Activated CD4-positive, alpha-beta T cell treated with anti-CD3 and anti-CD28 coated beads for 36 hours (primary cell): ENCODE measurements at regions not wholly inside any gene's neighbourhood (a gene's known extent, or its start where the extent isn't known, plus 50 kb on each side); places are given as distances from the start of the nearest gene placed in this dataset.
"Not testable (repeated sequence)": the region's sequence is repeated elsewhere in the genome, so short reads cannot be mapped to it uniquely, and the experiment has no call there.

ENCODE experiments used
- ATAC-seq: fragments of 200-7000 bp; cut with Tn5 transposase; one replicate; pipeline ENCODE4 v1.10.0; 2021; ENCODE audit warnings: mild to moderate bottlenecking, moderate library complexity
- CTCF ChIA-PET: fragments of 350-600 bp; sonication (Branson Sonifier 250); formaldehyde crosslinking; loops from one replicate; lab custom pipeline; 2021; ENCODE audit warnings: antibody characterized with exemption; lab: Charles Lee
- POLR2A ChIA-PET: fragments of 350-600 bp; sonication (Branson Sonifier 250); formaldehyde crosslinking; loops from one replicate; lab custom pipeline; 2021; ENCODE audit warnings: antibody characterized with exemption, inconsistent platforms; lab: Charles Lee
- DNase-seq: peaks from one replicate; pipeline ENCODE4 v3.0.0-alpha.2; 2020
- H3K27ac Mint-ChIP-seq: one replicate; pipeline ENCODE4 v1.8.0; 2021; ENCODE audit warnings: mixed read lengths
- H3K27me3 Mint-ChIP-seq: one replicate; pipeline ENCODE4 v1.8.0; 2021; ENCODE audit warnings: mixed read lengths
- H3K36me3 Mint-ChIP-seq: one replicate; pipeline ENCODE4 v1.8.0; 2021; ENCODE audit warnings: low read depth, mixed read lengths
- H3K4me1 Mint-ChIP-seq: one replicate; pipeline ENCODE4 v1.8.0; 2021; ENCODE audit warnings: mixed read lengths
- H3K4me3 Mint-ChIP-seq: one replicate; pipeline ENCODE4 v1.8.0; 2021; ENCODE audit warnings: mild to moderate bottlenecking, moderate library complexity, mixed read lengths
- H3K9me3 Mint-ChIP-seq: one replicate; pipeline ENCODE4 v1.8.0; 2021; ENCODE audit warnings: low read depth, mixed read lengths
- intact Hi-C, 2 experiments: fragments of 100-400 bp; cut with DNase I in 1 of 2; cut with micrococcal nuclease in 1 of 2; formaldehyde crosslinking; loops; one replicate each; pipeline versions ENCODE4 v1.14.2 to v1.15.1; 2022 to 2024; cut with DNase I, micrococcal nuclease

GRCh38 chr7:142503036-142503435 lies 245.2 kb upstream of the PRSS58 start:
- no peak for DNase-seq
- no peaks in the 10 kb centered on the region for H3K27me3 Mint-ChIP-seq
- no peaks in the 10 kb centered on the region for H3K9me3 Mint-ChIP-seq
- ChIA-PET CTCF (interaction anchor here (0.7 to 8.8 kb wide), 3 partner anchors 16 to 44 kb away, joined by 3 to 127 read pairs (median 3); no protein-coding TSS in a partner anchor), POLR2A (no interaction called here)
- H3K36me3 Mint-ChIP-seq, result no peaks in the 10 kb centered on the region
- no peak for ATAC-seq
- no peak overlapping the region for H3K4me3 Mint-ChIP-seq
- H3K4me1 Mint-ChIP-seq, result peaks cover 24% of the 10 kb centered on the region
- H3K27ac Mint-ChIP-seq, result no peak overlapping the region
- intact Hi-C loops, result no loop called here

DNA sequence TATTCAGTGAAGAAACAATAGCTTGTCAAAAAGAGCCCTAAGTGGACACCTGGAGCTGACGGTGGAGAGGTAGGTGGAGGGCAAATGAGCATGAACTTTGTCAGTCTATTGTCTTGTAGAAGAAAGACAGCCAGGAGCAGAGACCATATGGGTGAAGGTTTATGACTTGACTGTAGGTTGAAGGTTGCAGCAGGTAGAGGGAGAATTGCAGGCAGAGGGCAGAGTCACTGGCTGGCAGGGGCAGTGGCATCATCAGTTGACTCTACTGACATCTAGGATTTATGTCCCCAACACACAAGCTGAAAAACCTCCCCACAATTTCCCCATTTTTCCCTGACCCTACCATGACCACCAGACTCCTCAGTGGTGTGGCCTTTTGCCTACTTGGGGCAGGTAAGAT lies 243.6 kb upstream of the PRSS58 start:
- Mint-ChIP-seq H3K27ac (no peak overlapping the region), H3K9me3 (no peaks in the 10 kb centered on the region), H3K4me1 (peaks cover 28% of the 10 kb centered on the region), H3K36me3 (no peaks in the 10 kb centered on the region), H3K4me3 (no peak overlapping the region), H3K27me3 (no peaks in the 10 kb centered on the region)
- no peak for ATAC-seq
- ChIA-PET POLR2A (no interaction called here), CTCF (interaction anchor here (0.6 to 8.8 kb wide), 8 partner anchors 12 to 87 kb away, joined by 3 to 127 read pairs (median 4); no protein-coding TSS in a partner anchor)
- intact Hi-C loops, result no loop called here
- no peak for DNase-seq

DNA sequence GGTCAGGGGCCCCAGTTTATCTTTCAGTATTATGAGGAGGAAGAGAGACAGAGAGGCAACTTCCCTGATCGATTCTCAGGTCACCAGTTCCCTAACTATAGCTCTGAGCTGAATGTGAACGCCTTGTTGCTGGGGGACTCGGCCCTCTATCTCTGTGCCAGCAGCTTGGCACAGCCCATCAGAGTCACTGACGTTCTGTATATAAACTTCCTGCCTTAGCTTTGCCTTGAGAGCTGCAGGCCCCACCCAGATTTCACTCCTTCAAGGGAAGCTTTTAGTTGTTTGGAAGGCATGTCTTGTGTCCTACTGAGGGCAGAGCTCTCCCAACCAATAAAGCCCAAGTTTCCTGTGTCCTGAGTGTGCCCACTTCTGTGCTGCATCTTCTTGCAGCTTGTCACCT lies 242.5 kb upstream of the PRSS58 start:
- Mint-ChIP-seq H3K4me1 (peaks cover 39% of the 10 kb centered on the region), H3K9me3 (no peaks in the 10 kb centered on the region), H3K4me3 (peak overlapping the region; percentile 40), H3K27ac (peak overlapping the region; percentile 90), H3K27me3 (no peaks in the 10 kb centered on the region), H3K36me3 (no peaks in the 10 kb centered on the region)
- ATAC-seq, result peak; percentile 19
- CTCF ChIA-PET, result interaction anchor here (0.6 to 8.8 kb wide), 10 partner anchors 11 to 217 kb away, joined by 3 to 127 read pairs (median 4); no protein-coding TSS in a partner anchor
- intact Hi-C loops, result no loop called here
- POLR2A ChIA-PET, result no interaction called here
- DNase-seq, result no peak

GRCh38 chr7:142499635-142500034 lies 241.8 kb upstream of the PRSS58 start:
- Mint-ChIP-seq H3K36me3 (no peaks in the 10 kb centered on the region), H3K4me3 (peak overlapping the region; percentile 40), H3K27me3 (no peaks in the 10 kb centered on the region), H3K4me1 (peaks cover 42% of the 10 kb centered on the region), H3K9me3 (no peaks in the 10 kb centered on the region), H3K27ac (peak overlapping the region; percentile 90)
- CTCF ChIA-PET, result interaction anchor here (1.0 to 8.8 kb wide), 4 partner anchors 17 to 140 kb away, joined by 3 to 127 read pairs (median 15); no protein-coding TSS in a partner anchor
- ATAC-seq (peak; percentile 41), DNase-seq (no peak)
- intact Hi-C loops, result loop anchor here in 1 of 2 experiments (5.0 kb wide), 1 partner anchor 37 kb away; no protein-coding TSS in a partner anchor
- POLR2A ChIA-PET, result no interaction called here

- H3K9me3 Mint-ChIP-seq, result no peaks in the 10 kb centered on the region
- ChIA-PET CTCF (interaction anchor here (0.7 to 8.8 kb wide), 17 partner anchors 15 to 504 kb away, joined by 3 to 127 read pairs (median 4); no protein-coding TSS in a partner anchor), POLR2A (no interaction called here)
- no peaks in the 10 kb centered on the region for H3K36me3 Mint-ChIP-seq
- intact Hi-C loops, result loop anchor here in 1 of 2 experiments (5.0 kb wide), 1 partner anchor 36 kb away; no protein-coding TSS in a partner anchor
- H3K27me3 Mint-ChIP-seq, result no peaks in the 10 kb centered on the region
- no peak for ATAC-seq
- peaks cover 42% of the 10 kb centered on the region for H3K4me1 Mint-ChIP-seq
- H3K4me3 Mint-ChIP-seq, result peak overlapping the region; percentile 5
- H3K27ac Mint-ChIP-seq, result no peak overlapping the region
- DNase-seq, result no peak
Observed at GRCh38 chr7:142498364-142498763, 240.5 kb upstream of the PRSS58 start.

DNA sequence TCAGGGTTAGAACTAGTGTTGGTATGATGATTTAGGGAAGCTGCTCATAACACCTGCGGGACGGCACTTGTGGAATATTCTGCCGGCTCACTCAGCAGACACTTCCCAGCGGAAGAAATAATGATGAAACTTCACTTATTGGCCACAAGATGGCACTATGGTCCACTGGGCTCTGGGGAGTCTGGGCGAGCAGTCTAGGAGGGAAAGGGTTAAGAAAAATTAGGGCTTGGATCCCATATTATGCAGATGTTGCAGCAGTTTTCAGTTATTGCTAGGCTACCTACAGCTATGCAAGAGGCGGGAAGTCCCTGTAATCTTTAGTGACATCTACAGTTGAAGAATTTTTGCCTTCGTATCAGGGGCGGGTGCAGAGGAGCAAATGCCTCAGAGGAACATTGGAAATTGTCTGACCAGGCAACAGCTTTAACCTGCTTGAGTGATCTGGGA lies 238.7 kb upstream of the PRSS58 start:
- Mint-ChIP-seq H3K27ac (peak overlapping the region; percentile 49), H3K9me3 (no peaks in the 10 kb centered on the region), H3K27me3 (no peaks in the 10 kb centered on the region), H3K36me3 (no peaks in the 10 kb centered on the region), H3K4me3 (peak overlapping the region; percentile 36), H3K4me1 (peaks cover 50% of the 10 kb centered on the region)
- intact Hi-C loops, result loop anchor here (2.0 to 5.0 kb wide), 3 partner anchors 20 to 314 kb away; no protein-coding TSS in a partner anchor
- ATAC-seq, result peak; percentile 27
- ChIA-PET CTCF (interaction anchor here (0.7 to 8.8 kb wide), 19 partner anchors 7 to 718 kb away, joined by 3 to 127 read pairs (median 6); no protein-coding TSS in a partner anchor), POLR2A (interaction anchor here (1.0 kb wide), 1 partner anchor 311 kb away, joined by 4 read pairs; no protein-coding TSS in a partner anchor)
- DNase-seq, result peak; percentile 50

GRCh38 chr7:142495879-142496278 lies 238.0 kb upstream of the PRSS58 start:
- Mint-ChIP-seq H3K27ac (peak overlapping the region; percentile 67), H3K4me1 (peaks cover 47% of the 10 kb centered on the region)
- not testable (repeated sequence) for DNase-seq, H3K27me3 Mint-ChIP-seq, H3K36me3 Mint-ChIP-seq, H3K4me3 Mint-ChIP-seq, H3K9me3 Mint-ChIP-seq
- ATAC-seq, result peak; percentile 49
- intact Hi-C loops, result loop anchor here (2.0 to 5.0 kb wide), 3 partner anchors 21 to 315 kb away; no protein-coding TSS in a partner anchor
- ChIA-PET CTCF (interaction anchor here (0.5 to 8.8 kb wide), 9 partner anchors 9 to 934 kb away, joined by 3 to 127 read pairs (median 7); no protein-coding TSS in a partner anchor), POLR2A (interaction anchor here (1.0 kb wide), 1 partner anchor 312 kb away, joined by 4 read pairs; no protein-coding TSS in a partner anchor)

DNA sequence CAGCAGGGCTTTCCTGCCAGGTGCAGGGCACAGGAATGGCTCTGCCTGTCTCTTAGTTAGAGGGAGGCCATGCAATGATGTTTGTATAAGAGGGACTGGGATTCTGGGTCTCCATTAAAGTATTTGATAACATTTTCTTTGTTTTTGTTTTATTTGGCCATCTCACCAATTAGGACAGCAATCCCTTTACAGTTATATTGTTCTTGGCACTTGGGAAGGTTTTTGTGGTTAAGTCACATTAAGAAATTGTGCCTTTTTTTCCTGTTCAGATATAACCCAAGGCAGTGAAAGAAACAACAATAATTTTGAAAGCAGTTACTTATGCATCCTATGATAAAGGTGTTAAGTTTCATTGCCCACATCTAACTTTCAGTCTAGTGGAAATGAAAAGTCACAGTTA lies 237.4 kb upstream of the PRSS58 start:
- intact Hi-C loops, result loop anchor here in 1 of 2 experiments (5.0 kb wide), 1 partner anchor 33 kb away; no protein-coding TSS in a partner anchor
- CTCF ChIA-PET, result interaction anchor here (0.5 to 8.8 kb wide), 5 partner anchors 12 to 934 kb away, joined by 3 to 127 read pairs (median 5); no protein-coding TSS in a partner anchor
- H3K36me3 Mint-ChIP-seq, H3K9me3 Mint-ChIP-seq, DNase-seq, H3K27me3 Mint-ChIP-seq, ATAC-seq, H3K4me3 Mint-ChIP-seq: not testable (repeated sequence)
- peaks cover 41% of the 10 kb centered on the region for H3K4me1 Mint-ChIP-seq
- POLR2A ChIA-PET, result interaction anchor here (1.0 kb wide), 1 partner anchor 313 kb away, joined by 4 read pairs; no protein-coding TSS in a partner anchor
- peak overlapping the region; percentile 67 for H3K27ac Mint-ChIP-seq

DNA sequence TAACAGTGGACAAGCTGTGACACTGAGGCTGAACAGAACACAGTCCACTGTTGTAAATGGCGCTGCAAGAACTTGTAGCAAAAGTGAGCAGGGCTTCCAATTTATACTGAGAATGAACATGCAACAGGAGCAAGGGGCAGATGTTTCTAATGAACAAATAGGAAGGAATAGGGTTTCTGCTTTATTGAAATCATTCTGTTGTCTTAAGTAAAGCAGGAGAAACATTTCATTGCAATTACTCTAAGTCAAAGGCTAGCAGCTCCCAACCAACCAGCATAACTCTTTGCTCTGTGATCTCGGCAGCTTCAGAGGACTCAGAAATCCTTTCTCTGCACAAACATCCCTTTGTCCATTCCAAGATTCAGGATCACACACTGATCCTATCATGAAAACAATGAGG lies 236.2 kb upstream of the PRSS58 start:
- POLR2A ChIA-PET, result no interaction called here

DNA sequence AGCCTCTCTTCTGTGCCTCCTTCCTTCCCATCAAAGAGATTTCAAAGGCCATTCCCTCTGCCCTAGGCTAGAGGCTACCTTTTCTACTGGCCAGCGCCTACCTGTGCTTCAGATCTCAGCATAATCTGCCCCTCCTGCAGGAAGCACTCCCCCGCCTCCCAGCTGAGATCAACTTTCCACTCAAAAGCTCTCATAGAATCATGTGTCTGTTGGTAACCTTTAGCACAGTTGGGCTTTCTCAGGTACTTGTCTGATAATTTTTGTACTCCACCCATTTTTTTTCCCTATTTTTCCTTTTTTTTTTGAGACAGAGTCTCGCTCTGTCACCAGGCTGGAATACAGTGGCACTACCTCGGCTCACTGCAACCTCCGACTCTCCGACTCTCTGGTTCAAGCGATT lies 231.0 kb upstream of the PRSS58 start:
- H3K27ac Mint-ChIP-seq, result no peak overlapping the region
- no peaks in the 10 kb centered on the region for H3K9me3 Mint-ChIP-seq
- ChIA-PET POLR2A (no interaction called here), CTCF (interaction anchor here (0.6 to 2.3 kb wide), 6 partner anchors 8 to 31 kb away, joined by 3 to 5 read pairs (median 4); no protein-coding TSS in a partner anchor)
- H3K36me3 Mint-ChIP-seq, result no peaks in the 10 kb centered on the region
- H3K4me3 Mint-ChIP-seq, result no peak overlapping the region
- peaks cover 23% of the 10 kb centered on the region for H3K4me1 Mint-ChIP-seq
- intact Hi-C loops, result no loop called here
- no peak for DNase-seq
- no peaks in the 10 kb centered on the region for H3K27me3 Mint-ChIP-seq
- no peak for ATAC-seq

More for the DNA sequence above, 236.2 kb upstream of the PRSS58 start:
- DNase-seq (no peak), ATAC-seq (no peak)
- no peaks in the 10 kb centered on the region for H3K27me3 Mint-ChIP-seq
- H3K9me3 Mint-ChIP-seq, result no peaks in the 10 kb centered on the region
- H3K36me3 Mint-ChIP-seq, result no peaks in the 10 kb centered on the region
- CTCF ChIA-PET, result interaction anchor here (0.6 to 8.8 kb wide), 3 partner anchors 11 to 317 kb away, joined by 4 to 127 read pairs (median 5); no protein-coding TSS in a partner anchor
- H3K27ac Mint-ChIP-seq, result no peak overlapping the region
- no peak overlapping the region for H3K4me3 Mint-ChIP-seq
- intact Hi-C loops, result no loop called here
- peaks cover 31% of the 10 kb centered on the region for H3K4me1 Mint-ChIP-seq

- Mint-ChIP-seq H3K27me3 (no peaks in the 10 kb centered on the region), H3K4me3 (no peak overlapping the region), H3K36me3 (no peaks in the 10 kb centered on the region), H3K27ac (no peak overlapping the region), H3K4me1 (peaks cover 28% of the 10 kb centered on the region), H3K9me3 (no peaks in the 10 kb centered on the region)
- no peak for ATAC-seq
- intact Hi-C loops, result no loop called here
- CTCF ChIA-PET, result interaction anchor here (0.6 to 10.2 kb wide), 6 partner anchors 8 to 31 kb away, joined by 3 to 127 read pairs (median 4); no protein-coding TSS in a partner anchor
- no peak for DNase-seq
- POLR2A ChIA-PET, result no interaction called here
Observed at GRCh38 chr7:142488036-142488633, 230.3 kb upstream of the PRSS58 start.
